LHCN-M2 (cell line): ENCODE measurements at regions not wholly inside any gene's neighbourhood (a gene's known extent, or its start where the extent isn't known, plus 50 kb on each side); places are given as distances from the start of the nearest gene placed in this dataset.
A peak's percentile ranks its signal among the peaks of the same experiment; 100 is the strongest.
"Not testable (repeated sequence)": the region's sequence is repeated elsewhere in the genome, so short reads cannot be mapped to it uniquely, and the experiment has no call there.

Source experiments
- DNase-seq: peaks from one replicate; pipeline ENCODE4 v3.0.0-alpha.2; 2012; ENCODE audit warnings: low read depth

- peak; percentile 7 for DNase-seq
Observed at GRCh38 chr5:56429110-56429561, 196.0 kb upstream of the ANKRD55 start.

DNA sequence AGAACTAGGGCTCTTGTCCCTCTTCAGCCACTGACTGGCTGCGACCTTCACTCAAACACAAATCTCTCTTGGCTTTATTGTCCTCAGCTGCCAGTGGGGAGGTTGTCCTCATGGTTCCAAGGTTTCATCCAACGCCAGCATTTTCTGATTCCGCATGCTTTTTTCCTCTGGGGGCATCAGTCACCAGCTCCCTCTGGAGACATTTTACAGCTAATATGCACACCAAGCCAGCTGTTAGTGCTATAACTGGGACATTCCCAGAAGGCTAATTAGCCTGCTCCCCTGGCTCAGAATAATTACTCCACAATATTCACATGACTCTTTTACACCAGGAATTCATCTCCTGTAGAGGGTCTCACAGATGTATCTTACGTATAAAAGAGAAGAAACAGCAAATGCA is 193.6 kb upstream of the ANKRD55 start:
- DNase-seq: no peak

GRCh38 chr5:56422076-56422762 is 189.1 kb upstream of the ANKRD55 start:
- no peak for DNase-seq

DNA sequence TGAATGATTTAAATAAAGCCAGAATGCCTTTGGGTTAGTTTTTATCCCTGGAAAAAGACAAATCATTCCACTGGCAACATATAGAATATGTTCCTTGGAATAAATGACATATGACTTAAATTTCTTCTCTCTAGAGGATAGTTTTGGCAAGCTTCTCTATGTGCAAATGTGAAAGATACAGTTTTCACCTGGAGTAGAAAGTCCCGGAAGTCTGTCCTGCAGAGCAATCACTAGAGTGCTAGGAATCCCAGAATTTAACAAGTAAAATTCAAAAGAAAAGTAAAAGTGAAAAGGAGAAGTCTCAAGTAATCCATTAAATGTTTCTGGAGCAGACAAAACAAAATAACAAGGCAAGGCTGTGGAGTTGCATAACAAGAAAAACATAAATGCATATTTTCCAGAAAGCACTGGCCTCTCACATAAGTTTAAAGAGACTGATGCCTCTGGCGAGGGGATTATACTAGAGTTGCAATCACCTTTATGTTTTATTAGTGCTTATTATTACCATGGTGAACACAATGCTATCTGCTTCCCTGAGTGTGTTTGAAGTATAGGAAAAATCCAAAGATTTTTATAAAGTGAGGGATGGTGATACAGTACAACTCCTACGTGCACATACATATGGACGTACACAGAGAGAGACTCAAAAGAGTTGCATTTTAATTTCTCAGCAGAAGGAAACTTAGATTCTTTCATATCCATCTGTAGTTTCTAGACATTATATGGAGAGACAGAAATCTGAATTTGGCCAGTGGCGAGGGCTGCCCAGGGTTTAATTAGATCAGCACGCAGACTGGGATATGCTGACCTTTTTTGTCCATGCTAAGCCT is 188.3 kb upstream of the ANKRD55 start:
- no peak for DNase-seq

GRCh38 chr5:56420323-56420722 is 187.2 kb upstream of the ANKRD55 start:
- no peak for DNase-seq

- no peak for DNase-seq
Observed at GRCh38 chr5:56419667-56420066, 186.5 kb upstream of the ANKRD55 start.

GRCh38 chr5:56415356-56415765 is 182.2 kb upstream of the ANKRD55 start:
- no peak for DNase-seq

DNA sequence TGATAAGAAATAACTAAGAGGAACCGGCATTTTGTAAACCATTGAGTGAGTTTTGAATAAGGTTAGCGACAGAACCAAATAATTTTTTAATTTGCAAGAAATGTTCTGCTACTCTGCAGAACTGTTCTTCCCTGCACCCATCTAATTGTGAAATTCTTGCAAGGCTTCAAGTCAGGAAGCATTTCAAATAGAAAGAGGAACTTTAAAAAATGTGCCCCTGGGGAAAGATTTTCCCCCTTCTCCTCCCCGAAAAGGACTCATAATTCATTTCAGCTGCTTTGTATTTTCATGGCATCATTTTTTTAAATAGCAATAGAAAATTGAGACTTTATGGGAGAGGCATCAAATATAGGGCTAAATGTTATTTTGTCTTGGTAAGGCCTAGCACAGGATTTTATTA is 180.9 kb upstream of the ANKRD55 start:
- DNase-seq: no peak

GRCh38 chr5:56413546-56413945 is 180.4 kb upstream of the ANKRD55 start:
- no peak for DNase-seq

DNA sequence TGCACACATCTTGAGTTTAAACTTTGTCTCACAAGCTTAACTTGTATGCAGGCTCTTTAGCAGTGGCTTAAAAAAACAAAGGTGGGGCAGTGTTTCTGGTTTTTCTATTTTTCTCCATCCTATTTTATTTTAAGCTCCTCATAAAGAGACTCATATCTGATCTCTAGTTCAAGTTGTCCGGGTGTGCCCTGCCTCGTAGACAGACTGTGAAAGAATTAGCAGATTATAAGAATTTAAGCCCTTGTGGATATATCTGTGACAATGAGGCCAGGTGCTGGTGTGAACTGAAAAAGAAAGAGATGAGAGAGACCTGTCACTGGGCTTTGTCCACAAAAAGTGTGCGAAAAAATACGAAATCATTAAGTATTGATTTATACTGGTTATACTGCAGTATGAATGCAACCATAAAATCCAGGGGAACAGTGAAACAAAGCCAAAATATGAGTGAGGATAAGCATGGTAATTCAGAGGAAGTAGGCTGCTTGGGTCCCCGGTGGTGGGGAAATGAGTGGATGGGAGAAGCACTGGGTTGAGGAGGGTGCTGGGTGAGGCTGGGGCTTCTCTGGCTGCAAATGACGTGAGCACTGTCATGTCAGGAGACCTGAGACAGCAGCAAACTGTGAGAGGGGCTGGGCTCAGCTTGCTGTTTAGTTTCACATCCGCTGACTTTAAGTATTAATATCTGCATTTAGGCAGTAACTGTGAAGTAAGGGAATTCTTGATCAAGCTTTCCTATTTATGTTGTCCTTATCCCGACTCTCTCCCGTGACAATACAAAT is 179.7 kb upstream of the ANKRD55 start:
- DNase-seq: no peak

GRCh38 chr5:56410696-56411095 is 177.6 kb upstream of the ANKRD55 start:
- no peak for DNase-seq

GRCh38 chr5:56409331-56410190 is 176.4 kb upstream of the ANKRD55 start:
- peak; percentile 79 for DNase-seq

DNA sequence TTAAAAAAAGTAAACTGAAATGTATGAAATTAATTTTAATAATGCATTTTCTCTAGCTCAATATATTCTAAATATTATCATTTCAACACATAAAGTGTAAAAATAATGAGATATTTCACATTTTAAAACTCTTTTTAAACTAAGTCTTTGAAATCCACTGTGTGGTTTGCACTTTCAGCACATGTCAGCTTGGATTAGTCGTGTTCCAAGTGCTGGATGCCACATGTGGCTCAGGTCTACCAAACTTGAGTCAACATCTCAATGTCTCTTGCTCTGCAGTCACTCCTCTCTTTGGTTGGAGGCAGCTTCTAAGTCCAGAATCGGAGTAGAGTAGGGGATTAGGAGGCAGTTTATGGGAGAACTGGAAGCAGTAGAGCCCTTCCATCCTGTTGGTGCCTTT is 173.7 kb upstream of the ANKRD55 start:
- DNase-seq: peak; percentile 16

- DNase-seq: no peak
Observed at GRCh38 chr5:56406221-56406620, 173.1 kb upstream of the ANKRD55 start.

- no peak for DNase-seq
Observed at GRCh38 chr5:56405116-56405908, 172.2 kb upstream of the ANKRD55 start.

DNA sequence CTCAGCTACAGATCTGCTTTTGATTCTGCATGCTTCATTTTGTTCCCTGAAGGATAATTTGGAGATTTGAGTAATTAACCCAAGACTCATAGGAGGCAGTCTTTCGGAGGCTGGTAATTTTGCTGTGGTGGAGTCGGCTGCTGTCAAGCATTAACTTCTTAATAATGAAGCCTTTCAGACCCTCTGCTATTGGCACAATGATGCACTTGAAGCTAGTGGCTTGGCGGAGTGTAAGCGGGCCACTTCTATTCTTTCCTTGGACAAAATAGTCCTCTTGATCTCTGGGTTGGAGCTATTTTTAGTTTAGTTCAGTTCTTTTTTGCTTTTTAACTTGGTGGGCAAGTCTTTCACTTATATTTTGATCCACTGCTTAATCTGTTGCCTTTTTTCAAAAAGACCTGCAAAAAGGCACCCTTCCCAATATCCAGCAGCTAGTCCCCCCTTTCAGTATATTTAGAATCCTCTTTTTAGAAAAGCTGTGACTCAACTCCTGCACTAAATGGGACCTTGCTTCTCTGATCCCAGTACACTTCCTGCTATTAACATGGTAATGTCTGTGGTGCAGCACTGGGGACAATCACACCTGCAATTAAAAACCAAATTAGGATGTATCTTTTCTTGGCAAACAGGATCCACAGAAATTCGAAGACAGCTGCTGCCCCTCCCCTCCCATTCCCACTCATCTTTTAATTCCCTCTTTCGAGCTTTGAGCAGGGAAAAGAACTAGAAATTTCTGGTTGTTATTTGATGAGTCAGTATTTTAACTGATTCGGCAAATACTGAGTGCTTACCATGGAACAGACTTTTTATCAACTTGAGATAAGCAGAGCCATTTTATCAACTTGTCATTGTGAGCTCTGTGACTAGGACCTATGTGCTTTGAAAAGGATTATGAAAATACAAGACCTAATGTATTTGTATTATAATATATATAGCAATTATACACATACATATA is 169.4 kb upstream of the ANKRD55 start:
- peak; percentile 5 for DNase-seq

GRCh38 chr5:56397796-56398195 is 164.7 kb upstream of the ANKRD55 start:
- not testable (repeated sequence) for DNase-seq

- DNase-seq: no peak
Observed at GRCh38 chr5:56396634-56397033, 163.5 kb upstream of the ANKRD55 start.

GRCh38 chr5:56389261-56389660 is 156.1 kb upstream of the ANKRD55 start:
- no peak for DNase-seq
